HCT116 (cell line): ENCODE measurements at regions not wholly inside any gene's neighbourhood (a gene's known extent, or its start where the extent isn't known, plus 50 kb on each side); places are given as distances from the start of the nearest gene placed in this dataset.

Source experiments
- ATAC-seq: fragments of 200-7000 bp; cut with Tn5 transposase; 2 replicates; pipeline ENCODE4 v1.9.1; 2020; ENCODE audit warnings: mild to moderate bottlenecking, moderate library complexity
- BruUV-seq: library from RNA; stranded (reverse); fragments of 400-500 nt; replicated peaks from 2 replicates; lab custom pipeline; 2021; lab: Mats Ljungman, UMichigan
- CTCF ChIA-PET: fragments of 300-600 bp; sonication (Branson Sonifier 250); formaldehyde crosslinking; loops from one replicate; lab custom pipeline; 2021; ENCODE audit warnings: antibody characterized with exemption; lab: Charles Lee
- POLR2A ChIA-PET: fragments of 300-600, 350-600 bp; sonication (Branson Sonifier 250); formaldehyde crosslinking; loops from one replicate; lab custom pipeline; 2021; ENCODE audit warnings: antibody characterized with exemption; lab: Charles Lee
- RAD21 ChIA-PET, 2 experiments: fragments of 300-600 bp; sonication (Branson Sonifier 250); formaldehyde crosslinking; loops; one replicate each; lab custom pipeline; 2023; ENCODE audit warnings: low total read pairs in 2 of 2; ENCODE audit not compliant: uncharacterized antibody in 2 of 2, unreplicated experiment in 2 of 2, low non-redundant PET in 1 of 2; lab: Charles Lee
- DNase-seq: peaks from one replicate; pipeline ENCODE4 v3.0.0-alpha.2; 2010; ENCODE audit warnings: low read depth, low spot score
- H2AFZ ChIP-seq: fragments of 200-600 bp; shearing (Covaris generic), sonication (generic); 2 replicates; pipeline ENCODE4 v1.6.1; 2017; ENCODE audit warnings: low read depth, mixed run types, mixed read lengths, antibody characterized with exemption, low read length; ENCODE audit not compliant: poor library complexity, severe bottlenecking
- H3K27ac ChIP-seq: 2 replicates; pipeline ENCODE4 v1.5.1; 2012; ENCODE audit warnings: low read depth, low read length
- H3K27me3 ChIP-seq: fragments of 200-600 bp; sonication (generic); 2 replicates; pipeline ENCODE4 v1.6.1; 2016; ENCODE audit warnings: mixed run types, low read length, mixed read lengths; ENCODE audit not compliant: insufficient read depth
- H3K36me3 ChIP-seq, 2 experiments: fragments of 200-500 bp in 1 of 2; fragments of 200-600 bp in 1 of 2; sonication (Bioruptor generic) in 1 of 2; sonication (generic) in 1 of 2; 2 replicates each; pipeline versions ENCODE4 v1.5.1 to v1.6.1; 2014 to 2016; ENCODE audit warnings: low read length in 2 of 2, inconsistent platforms in 1 of 2, mixed read lengths in 1 of 2, mixed run types in 1 of 2; ENCODE audit not compliant: insufficient read depth in 2 of 2, control insufficient read depth in 1 of 2
- H3K4me1 ChIP-seq, 2 experiments: fragments of 200-600 bp in 1 of 2; sonication (generic) in 1 of 2; 2 replicates each; pipeline versions ENCODE4 v1.5.1 to v1.6.1; 2012 to 2017; ENCODE audit warnings: low read length in 2 of 2, inconsistent platforms in 1 of 2, mild to moderate bottlenecking in 1 of 2, mixed read lengths in 1 of 2, mixed run types in 1 of 2, moderate library complexity in 1 of 2; ENCODE audit not compliant: insufficient read depth in 2 of 2, control insufficient read depth in 1 of 2
- H3K4me2 ChIP-seq: fragments of 200-600 bp; sonication (generic); 2 replicates; pipeline ENCODE4 v1.6.1; 2017; ENCODE audit warnings: mixed run types, low read length, mixed read lengths
- H3K4me3 ChIP-seq, 2 experiments: fragments of 200-600 bp in 1 of 2; sonication (generic) in 1 of 2; replicated peaks in 1 of 2; 2 replicates each; pipeline ENCODE4 v1.5.1; 2011 to 2016; ENCODE audit warnings: low read length in 2 of 2, control low read depth in 1 of 2, low read depth in 1 of 2, mild to moderate bottlenecking in 1 of 2, mixed read lengths in 1 of 2, mixed run types in 1 of 2
- H3K79me2 ChIP-seq: fragments of 200-600 bp; sonication (generic); 2 replicates; pipeline ENCODE4 v1.6.1; 2017; ENCODE audit warnings: mild to moderate bottlenecking, mixed run types, low read length, moderate library complexity, mixed read lengths; ENCODE audit not compliant: insufficient read depth
- H3K9ac ChIP-seq: fragments of 200-600 bp; sonication (generic); 2 replicates; pipeline ENCODE4 v1.6.1; 2016; ENCODE audit warnings: low read length, mixed read lengths
- H3K9me2 ChIP-seq: fragments of 200-600 bp; sonication (generic), shearing (Covaris generic); 2 replicates; pipeline ENCODE4 v1.6.1; 2017; ENCODE audit warnings: mixed run types, mild to moderate bottlenecking, moderate library complexity; ENCODE audit not compliant: insufficient read depth
- H3K9me3 ChIP-seq, 2 experiments: fragments of 200-500 bp in 1 of 2; fragments of 200-600 bp in 1 of 2; sonication (Bioruptor generic) in 1 of 2; sonication (generic) in 1 of 2; 2 replicates each; pipeline ENCODE4 v1.6.1; 2014 to 2017; ENCODE audit warnings: low read length in 2 of 2, mixed read lengths in 2 of 2, inconsistent platforms in 1 of 2, low read depth in 1 of 2, mild to moderate bottlenecking in 1 of 2, mixed run types in 1 of 2, moderate library complexity in 1 of 2; ENCODE audit not compliant: control insufficient read depth in 1 of 2, insufficient read depth in 1 of 2
- H4K20me1 ChIP-seq: fragments of 200-600 bp; sonication (generic), shearing (Covaris generic); 2 replicates; pipeline ENCODE4 v1.6.1; 2017; ENCODE audit warnings: mixed run types, mild to moderate bottlenecking, moderate library complexity; ENCODE audit not compliant: insufficient read depth
- CBX3 ChIP-seq: IDR thresholded peaks from 2 replicates; pipeline ENCODE4 v1.6.1; 2012; ENCODE audit warnings: low read depth
- CEBPB ChIP-seq: IDR thresholded peaks from 2 replicates; pipeline ENCODE4 v1.6.1; 2012; ENCODE audit warnings: low read depth
- EZH2phosphoT487 ChIP-seq: fragments of 200-600 bp; IDR thresholded peaks from 2 replicates; pipeline ENCODE4 v1.6.1; 2018; ENCODE audit warnings: antibody characterized with exemption, borderline replicate concordance
- JUND ChIP-seq: IDR thresholded peaks from 2 replicates; pipeline ENCODE4 v1.6.1; 2012
- ZFX ChIP-seq: fragments of 450-650 bp; IDR thresholded peaks from 2 replicates; pipeline ENCODE4 v1.6.1; 2017
- intact Hi-C: fragments of 100-400 bp; cut with micrococcal nuclease; formaldehyde crosslinking; loops from 2 replicates; pipeline ENCODE4 v1.10.0; 2022
- TF ChIP-seq, protein P1 (sequence below): IDR thresholded peaks from 2 replicates; pipeline ENCODE4 v1.6.1; 2011; ENCODE audit warnings: mild to moderate bottlenecking, low read length, moderate library complexity; ENCODE audit not compliant: insufficient replicate concordance; ENCODE audit errors: extremely low read depth
- TF ChIP-seq, protein P2 (sequence below): IDR thresholded peaks from 2 replicates; pipeline ENCODE4 v1.6.1; 2012
- TF ChIP-seq, protein P3 (sequence below): IDR thresholded peaks from 2 replicates; pipeline ENCODE4 v1.6.1; 2012

- Histone ChIP-seq H3K9me3 (peaks cover 14 to 24% of the 10 kb centered on the region in 2 experiments; a peak in 3 of 4 replicates), H3K27me3 (no peaks in the 10 kb centered on the region), H3K79me2 (no peaks in the 10 kb centered on the region), H3K4me3 (no peak overlapping the region), H4K20me1 (no peaks in the 10 kb centered on the region)
- CTCF ChIA-PET: no interaction called here
- RAD21 ChIA-PET: no interaction called here
- TF ChIP-seq ZFX (no peak), JUND (no peak)
- TF ChIP-seq, protein P1, sequence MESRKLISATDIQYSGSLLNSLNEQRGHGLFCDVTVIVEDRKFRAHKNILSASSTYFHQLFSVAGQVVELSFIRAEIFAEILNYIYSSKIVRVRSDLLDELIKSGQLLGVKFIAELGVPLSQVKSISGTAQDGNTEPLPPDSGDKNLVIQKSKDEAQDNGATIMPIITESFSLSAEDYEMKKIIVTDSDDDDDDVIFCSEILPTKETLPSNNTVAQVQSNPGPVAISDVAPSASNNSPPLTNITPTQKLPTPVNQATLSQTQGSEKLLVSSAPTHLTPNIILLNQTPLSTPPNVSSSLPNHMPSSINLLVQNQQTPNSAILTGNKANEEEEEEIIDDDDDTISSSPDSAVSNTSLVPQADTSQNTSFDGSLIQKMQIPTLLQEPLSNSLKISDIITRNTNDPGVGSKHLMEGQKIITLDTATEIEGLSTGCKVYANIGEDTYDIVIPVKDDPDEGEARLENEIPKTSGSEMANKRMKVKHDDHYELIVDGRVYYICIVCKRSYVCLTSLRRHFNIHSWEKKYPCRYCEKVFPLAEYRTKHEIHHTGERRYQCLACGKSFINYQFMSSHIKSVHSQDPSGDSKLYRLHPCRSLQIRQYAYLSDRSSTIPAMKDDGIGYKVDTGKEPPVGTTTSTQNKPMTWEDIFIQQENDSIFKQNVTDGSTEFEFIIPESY: no peak
- TF ChIP-seq, all 23 proteins: peak for 0
- H2AFZ ChIP-seq: no peak overlapping the region
- H3K27ac ChIP-seq: no peak overlapping the region
- H3K9ac ChIP-seq: no peak overlapping the region
- ATAC-seq: no peak
- intact Hi-C loops: no loop called here
- no peak for DNase-seq
- POLR2A ChIA-PET: no interaction called here
- no peaks in the 10 kb centered on the region for H3K36me3 ChIP-seq
- no TSS peak for BruUV-seq
- no peaks in the 10 kb centered on the region for H3K9me2 ChIP-seq
- no peak overlapping the region for H3K4me2 ChIP-seq
- H3K4me1 ChIP-seq: no peaks in the 10 kb centered on the region
These were observed 547.2 kb upstream of the CHORDC1 start for GRCh38 chr11:90770007-90770406.

GRCh38 chr11:90766121-90766520 is 543.3 kb upstream of the CHORDC1 start:
- Histone ChIP-seq H3K27ac (no peak overlapping the region), H3K4me1 (no peaks in the 10 kb centered on the region), H3K4me2 (no peak overlapping the region), H3K4me3 (no peak overlapping the region), H3K27me3 (no peaks in the 10 kb centered on the region), H3K36me3 (no peaks in the 10 kb centered on the region), H4K20me1 (no peaks in the 10 kb centered on the region), H3K9me2 (no peaks in the 10 kb centered on the region), H3K9me3 (peaks cover 17 to 30% of the 10 kb centered on the region in 2 experiments; a peak in 3 of 4 replicates), H3K9ac (no peak overlapping the region), H2AFZ (no peak overlapping the region), H3K79me2 (no peaks in the 10 kb centered on the region)
- ChIA-PET RAD21 (no interaction called here), CTCF (no interaction called here), POLR2A (no interaction called here)
- intact Hi-C loops: no loop called here
- no TSS peak for BruUV-seq
- DNase-seq (no peak), ATAC-seq (no peak)
- TF ChIP-seq EZH2phosphoT487 (no peak), CBX3 (no peak), CEBPB (no peak)
- TF ChIP-seq, protein P2, sequence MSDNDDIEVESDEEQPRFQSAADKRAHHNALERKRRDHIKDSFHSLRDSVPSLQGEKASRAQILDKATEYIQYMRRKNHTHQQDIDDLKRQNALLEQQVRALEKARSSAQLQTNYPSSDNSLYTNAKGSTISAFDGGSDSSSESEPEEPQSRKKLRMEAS: no peak
- TF ChIP-seq, protein P3, sequence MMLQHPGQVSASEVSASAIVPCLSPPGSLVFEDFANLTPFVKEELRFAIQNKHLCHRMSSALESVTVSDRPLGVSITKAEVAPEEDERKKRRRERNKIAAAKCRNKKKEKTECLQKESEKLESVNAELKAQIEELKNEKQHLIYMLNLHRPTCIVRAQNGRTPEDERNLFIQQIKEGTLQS: no peak
